PC-3 (cell line): ENCODE measurements at regions not wholly inside any gene's neighbourhood (a gene's known extent, or its start where the extent isn't known, plus 50 kb on each side); places are given as distances from the start of the nearest gene placed in this dataset.
A peak's percentile ranks its signal among the peaks of the same experiment; 100 is the strongest.

ENCODE experiments used
- ATAC-seq: fragments of 200-7000 bp; cut with Tn5 transposase; 2 replicates; pipeline ENCODE4 v1.9.1; 2020; ENCODE audit warnings: mild to moderate bottlenecking, moderate library complexity
- BruUV-seq: library from RNA; stranded (reverse); fragments of 400-500 nt; replicated peaks from 2 replicates; lab custom pipeline; 2021; lab: Mats Ljungman, UMichigan
- CTCF ChIA-PET: fragments of 300-600 bp; sonication (Branson Sonifier 250); formaldehyde crosslinking; loops from one replicate; lab custom pipeline; 2022; ENCODE audit warnings: antibody characterized with exemption; lab: Charles Lee
- POLR2A ChIA-PET: fragments of 300-600 bp; sonication (Branson Sonifier 250); formaldehyde crosslinking; loops from one replicate; lab custom pipeline; 2022; ENCODE audit warnings: antibody characterized with exemption; ENCODE audit not compliant: unreplicated experiment; lab: Charles Lee
- DNase-seq: peaks from one replicate; pipeline ENCODE4 v3.0.0-alpha.2; 2015
- H2AFZ ChIP-seq: fragments of 300-600 bp; sonication (generic); 2 replicates; pipeline ENCODE4 v1.6.0; 2016; ENCODE audit warnings: antibody characterized with exemption, low read length
- H3F3A ChIP-seq: fragments of 300-600 bp; sonication (generic); one replicate; pipeline ENCODE4 v1.6.0; 2017; ENCODE audit warnings: antibody characterized with exemption, low read length, control low read depth, mild to moderate bottlenecking; ENCODE audit not compliant: unreplicated experiment
- H3K27ac ChIP-seq: fragments of 300-600 bp; sonication (generic); 2 replicates; pipeline ENCODE4 v1.5.1; 2016; ENCODE audit warnings: mild to moderate bottlenecking, low read length
- H3K27me3 ChIP-seq: fragments of 300-600 bp; sonication (generic); 2 replicates; pipeline ENCODE4 v1.6.1; 2016; ENCODE audit warnings: low read length, mixed read lengths
- H3K36me3 ChIP-seq: fragments of 300-600 bp; sonication (generic); 2 replicates; pipeline ENCODE4 v1.6.1; 2016; ENCODE audit warnings: low read depth, mixed run types, low read length, mixed read lengths
- H3K4me1 ChIP-seq: fragments of 300-600 bp; sonication (generic); 2 replicates; pipeline ENCODE4 v1.5.1; 2016; ENCODE audit warnings: low read length; ENCODE audit not compliant: insufficient read depth
- H3K4me2 ChIP-seq: fragments of 300-600 bp; sonication (generic); 2 replicates; pipeline ENCODE4 v1.6.0; 2016; ENCODE audit warnings: low read length
- H3K4me3 ChIP-seq: fragments of 300-600 bp; sonication (generic); 2 replicates; pipeline ENCODE4 v1.5.1; 2016; ENCODE audit warnings: mild to moderate bottlenecking, low read length, mixed read lengths
- H3K79me2 ChIP-seq: fragments of 300-600 bp; sonication (generic); 2 replicates; pipeline ENCODE4 v1.6.1; 2017; ENCODE audit warnings: low read length, mixed read lengths
- H3K9ac ChIP-seq: fragments of 300-600 bp; sonication (generic); 2 replicates; pipeline ENCODE4 v1.6.0; 2016; ENCODE audit warnings: mild to moderate bottlenecking, low read length
- H3K9me2 ChIP-seq: fragments of 300-600 bp; sonication (generic); replicated peaks from 2 replicates; pipeline ENCODE4 v1.6.1; 2016; ENCODE audit warnings: mixed run types, low read length, mixed read lengths
- H3K9me3 ChIP-seq: fragments of 300-600 bp; sonication (generic); 2 replicates; pipeline ENCODE4 v1.6.1; 2016; ENCODE audit warnings: low read length, mixed read lengths
- H4K20me1 ChIP-seq: fragments of 300-600 bp; sonication (generic); 2 replicates; pipeline ENCODE4 v1.6.1; 2016; ENCODE audit warnings: low read length, mixed read lengths
- CTCF ChIP-seq: fragments of 300-600 bp; sonication (generic); conservative IDR thresholded peaks from 2 replicates; pipeline ENCODE4 v1.5.1; 2017; ENCODE audit warnings: antibody characterized with exemption, low read depth, mild to moderate bottlenecking, low read length
- EZH2 ChIP-seq: fragments of 300-600 bp; sonication (generic); IDR thresholded peaks from one replicate; pipeline ENCODE4 v1.6.1; 2017; ENCODE audit warnings: antibody characterized with exemption, mild to moderate bottlenecking, low read length; ENCODE audit not compliant: unreplicated experiment
- EZH2phosphoT487 ChIP-seq: fragments of 300-600 bp; sonication (generic); IDR thresholded peaks from 2 replicates; pipeline ENCODE4 v1.6.1; 2018; ENCODE audit warnings: mild to moderate bottlenecking, antibody characterized with exemption, low read length, borderline replicate concordance
- intact Hi-C: fragments of 100-400 bp; cut with micrococcal nuclease; formaldehyde crosslinking; loops from 2 replicates; pipeline ENCODE4 v1.9.0; 2023

DNA sequence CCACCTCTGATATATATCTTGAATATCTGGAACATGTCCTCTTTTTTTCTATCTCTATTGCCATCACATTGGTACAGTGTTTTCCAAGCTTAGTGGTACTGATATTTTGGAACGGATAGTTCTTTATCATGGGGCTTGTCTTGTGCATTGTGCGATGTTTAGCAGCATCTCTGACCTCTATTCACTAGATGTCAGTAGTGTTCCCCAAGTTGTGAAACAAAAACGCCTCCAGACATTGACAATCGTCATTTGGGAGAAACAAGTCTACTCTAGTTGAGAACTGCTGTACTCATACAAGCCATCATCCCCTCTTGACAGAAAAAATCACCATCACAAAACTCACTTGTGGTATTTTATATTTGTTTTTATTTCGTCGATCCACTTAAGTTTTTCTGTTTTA lies 79.7 kb upstream of the CHODL start:
- Histone ChIP-seq H3K36me3 (no peaks in the 10 kb centered on the region), H3K79me2 (no peaks in the 10 kb centered on the region)

GRCh38 chr21:18164483-18164882 lies 80.2 kb upstream of the CHODL start:
- H3K4me1 ChIP-seq, result no peaks in the 10 kb centered on the region
- no peak overlapping the region for H3K4me2 ChIP-seq
- no peak overlapping the region for H3K27ac ChIP-seq
- H3K27me3 ChIP-seq, result no peaks in the 10 kb centered on the region
- no peak overlapping the region for H3K9ac ChIP-seq
- CTCF ChIA-PET, result no interaction called here
- no peak overlapping the region for H3K4me3 ChIP-seq
- H3K36me3 ChIP-seq, result no peaks in the 10 kb centered on the region
- H3F3A ChIP-seq, result no peaks in the 10 kb centered on the region
- no peaks in the 10 kb centered on the region for H3K79me2 ChIP-seq
- no peak for TF ChIP-seq EZH2phosphoT487
- TF ChIP-seq EZH2, result no peak
- no peak for TF ChIP-seq CTCF
- POLR2A ChIA-PET, result no interaction called here
- ATAC-seq (no peak), DNase-seq (no peak)
- no peak overlapping the region for H2AFZ ChIP-seq
- BruUV-seq, result no TSS peak
- H3K9me3 ChIP-seq, result no peaks in the 10 kb centered on the region
- no peaks in the 10 kb centered on the region for H3K9me2 ChIP-seq
- H4K20me1 ChIP-seq, result no peaks in the 10 kb centered on the region
- intact Hi-C loops, result no loop called here

More for the DNA sequence above, 79.7 kb upstream of the CHODL start:
- DNase-seq (peak; percentile 2), ATAC-seq (no peak)
- H3K4me3 ChIP-seq, result no peak overlapping the region
- no peak overlapping the region for H3K27ac ChIP-seq
- no peaks in the 10 kb centered on the region for H3K9me2 ChIP-seq
- no peaks in the 10 kb centered on the region for H3F3A ChIP-seq
- no peaks in the 10 kb centered on the region for H4K20me1 ChIP-seq
- no peak for TF ChIP-seq CTCF
- no peak overlapping the region for H2AFZ ChIP-seq
- no peak overlapping the region for H3K4me2 ChIP-seq
- H3K27me3 ChIP-seq, result no peaks in the 10 kb centered on the region
- BruUV-seq, result no TSS peak
- no peaks in the 10 kb centered on the region for H3K9me3 ChIP-seq
- H3K4me1 ChIP-seq, result no peaks in the 10 kb centered on the region
- ChIA-PET CTCF (no interaction called here), POLR2A (no interaction called here)
- H3K9ac ChIP-seq, result no peak overlapping the region
- intact Hi-C loops, result no loop called here

GRCh38 chr21:18163956-18164355 lies 80.7 kb upstream of the CHODL start:
- intact Hi-C loops, result no loop called here
- Histone ChIP-seq H3K4me3 (no peak overlapping the region), H3K4me1 (no peaks in the 10 kb centered on the region), H3K79me2 (no peaks in the 10 kb centered on the region), H4K20me1 (no peaks in the 10 kb centered on the region), H3K9me2 (no peaks in the 10 kb centered on the region), H3K4me2 (no peak overlapping the region), H3K36me3 (no peaks in the 10 kb centered on the region), H2AFZ (no peak overlapping the region), H3K9me3 (no peaks in the 10 kb centered on the region), H3K27ac (no peak overlapping the region), H3K27me3 (no peaks in the 10 kb centered on the region), H3F3A (no peaks in the 10 kb centered on the region), H3K9ac (no peak overlapping the region)
- ChIA-PET CTCF (no interaction called here), POLR2A (no interaction called here)
- no TSS peak for BruUV-seq
- DNase-seq (no peak), ATAC-seq (no peak)
- no peak for TF ChIP-seq CTCF
- TF ChIP-seq EZH2phosphoT487, result no peak
- TF ChIP-seq EZH2, result no peak
